GM19239 (cell line): ENCODE measurements at regions not wholly inside any gene's neighbourhood (a gene's known extent, or its start where the extent isn't known, plus 50 kb on each side); places are given as distances from the start of the nearest gene placed in this dataset.
"Not testable (repeated sequence)": the region's sequence is repeated elsewhere in the genome, so short reads cannot be mapped to it uniquely, and the experiment has no call there.

Source experiments
- DNase-seq: peaks from one replicate; pipeline ENCODE4 v3.0.0; 2011; ENCODE audit warnings: low spot score; ENCODE audit not compliant: insufficient read length
- FAIRE-seq: peaks from 2 replicates; lab custom pipeline; 2011; peaks lifted over from hg19 to GRCh38; lab: Jason Lieb, UNC

DNA sequence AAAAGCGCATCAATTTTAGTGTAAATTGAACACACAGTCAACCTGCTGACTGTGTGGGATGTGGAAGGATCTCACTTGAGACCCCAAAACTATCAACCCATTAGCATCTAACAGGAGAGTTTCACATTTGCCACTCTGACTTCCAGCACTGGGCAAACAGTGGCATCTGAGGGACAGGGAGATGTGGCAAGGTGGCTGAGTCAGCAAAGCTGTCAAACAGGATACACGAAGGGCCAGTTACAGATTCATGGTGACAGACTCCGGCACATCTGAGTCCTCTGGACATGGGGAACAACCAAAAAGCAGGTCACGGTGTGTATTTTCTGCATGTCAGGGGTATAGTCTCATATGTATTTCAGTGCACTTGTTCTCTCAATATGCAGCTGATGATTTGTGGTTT is 573.4 kb upstream of the PPP2R3A start:
- FAIRE-seq (no peak), DNase-seq (no peak)

DNA sequence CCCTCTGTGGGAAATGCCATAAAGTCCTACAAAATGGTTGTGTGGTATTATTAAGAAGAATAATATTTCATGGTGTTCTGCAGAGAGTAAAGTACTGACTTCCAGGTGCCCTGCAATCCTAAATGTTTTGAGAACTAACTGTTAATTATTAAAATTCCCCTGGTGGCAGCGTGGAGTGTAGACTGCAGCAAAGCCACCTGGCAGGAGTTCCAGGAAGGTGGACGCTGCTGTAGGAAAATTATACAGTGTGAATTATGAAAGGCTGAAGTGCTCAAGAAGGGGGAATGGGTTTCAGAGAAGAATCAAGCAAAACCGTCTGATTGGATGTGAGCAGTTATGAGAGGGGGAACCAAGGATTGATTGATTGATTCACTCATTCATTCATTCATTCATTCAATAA is 572.4 kb upstream of the PPP2R3A start:
- FAIRE-seq, result no peak

DNA sequence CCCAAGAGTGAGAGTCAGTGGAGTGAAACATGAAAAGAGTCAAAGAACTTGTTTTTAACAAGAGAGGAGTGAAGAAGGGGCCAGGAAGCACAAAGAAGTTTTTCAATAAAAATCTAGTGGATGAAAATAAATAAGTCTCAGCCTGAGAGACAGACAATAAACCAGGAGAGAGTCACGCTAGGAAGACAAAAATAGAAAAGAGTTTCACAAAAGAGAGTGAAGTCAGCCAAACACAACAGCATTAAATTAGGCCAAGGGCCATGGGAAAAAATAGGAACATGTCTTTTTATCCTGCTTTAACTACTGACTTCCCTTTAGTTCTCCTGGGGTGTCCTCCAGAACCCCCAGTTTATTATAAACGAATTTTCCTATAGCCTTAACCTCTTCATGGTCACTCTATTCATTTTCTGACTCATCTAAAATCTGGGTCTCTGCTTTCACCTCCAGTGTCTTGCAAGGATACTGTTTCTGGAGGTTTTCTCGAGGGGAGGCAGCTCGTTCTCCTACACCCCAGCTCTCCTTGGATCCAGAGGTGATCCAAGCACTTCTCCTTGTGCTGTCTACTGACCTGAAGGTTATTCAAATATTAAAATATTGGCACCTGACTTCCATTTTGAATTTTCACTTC is 571.5 kb upstream of the PPP2R3A start:
- FAIRE-seq (no peak), DNase-seq (no peak)

More for the DNA sequence above, 572.4 kb upstream of the PPP2R3A start:
- no peak for DNase-seq

DNA sequence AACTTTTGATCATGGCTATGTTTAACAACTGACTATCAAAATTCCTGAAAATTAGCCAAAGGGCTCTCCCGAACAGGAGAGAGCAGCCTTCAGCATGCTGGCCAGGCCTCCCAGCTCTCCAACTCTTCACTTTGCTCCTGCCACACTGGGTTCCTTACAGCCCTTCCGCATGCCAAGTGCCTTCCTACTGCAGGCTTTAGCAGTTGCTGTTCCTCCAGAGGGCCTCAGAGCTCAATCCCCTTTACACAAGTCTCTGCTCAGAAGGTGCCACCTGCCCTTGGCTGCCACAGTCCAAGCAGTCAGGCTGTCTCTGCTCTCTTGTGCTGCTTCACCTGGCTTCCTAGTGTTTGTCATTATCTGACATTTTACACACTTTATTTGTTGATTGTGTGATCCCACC is 553.1 kb upstream of the PPP2R3A start:
- no peak for FAIRE-seq
- DNase-seq, result no peak

DNA sequence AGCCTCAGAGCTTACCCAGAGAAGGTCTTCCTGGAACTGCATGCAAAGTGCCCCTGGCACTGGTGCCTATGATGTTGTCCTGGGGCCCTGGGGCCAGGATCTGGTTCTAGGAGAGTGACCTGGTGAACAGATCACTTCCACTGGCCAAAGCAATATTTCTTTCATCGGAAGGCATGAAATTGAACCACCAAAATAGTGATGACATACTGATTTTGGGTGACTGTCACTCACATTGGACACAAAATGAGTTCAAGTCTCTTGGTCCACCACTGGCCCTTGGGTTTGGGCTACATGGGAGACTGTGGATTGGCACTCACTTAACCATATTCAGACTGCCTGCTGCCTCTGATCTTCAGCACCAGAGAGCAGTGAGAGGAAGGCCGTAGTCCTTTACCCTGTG is 549.3 kb upstream of the PPP2R3A start:
- FAIRE-seq, result no peak
- DNase-seq, result no peak

DNA sequence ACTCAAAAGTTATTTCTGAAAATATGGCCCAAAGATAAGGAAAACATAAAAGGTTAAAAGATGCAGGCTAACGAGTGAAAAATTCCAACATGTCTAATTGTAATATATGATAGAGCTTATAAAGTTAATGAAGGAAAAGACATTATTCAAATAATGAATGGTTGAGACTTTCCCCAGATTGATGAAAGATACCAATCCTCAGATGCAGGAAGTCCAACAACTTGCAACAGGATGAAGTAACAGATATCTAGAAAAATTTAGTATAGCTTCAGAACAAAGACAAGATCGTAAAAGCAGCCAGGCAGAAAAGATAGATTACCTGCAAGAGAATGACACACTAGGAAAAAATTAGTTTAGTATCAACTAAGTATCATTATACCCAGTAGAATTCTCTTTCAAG is 546.4 kb upstream of the PPP2R3A start:
- no peak for DNase-seq

DNA sequence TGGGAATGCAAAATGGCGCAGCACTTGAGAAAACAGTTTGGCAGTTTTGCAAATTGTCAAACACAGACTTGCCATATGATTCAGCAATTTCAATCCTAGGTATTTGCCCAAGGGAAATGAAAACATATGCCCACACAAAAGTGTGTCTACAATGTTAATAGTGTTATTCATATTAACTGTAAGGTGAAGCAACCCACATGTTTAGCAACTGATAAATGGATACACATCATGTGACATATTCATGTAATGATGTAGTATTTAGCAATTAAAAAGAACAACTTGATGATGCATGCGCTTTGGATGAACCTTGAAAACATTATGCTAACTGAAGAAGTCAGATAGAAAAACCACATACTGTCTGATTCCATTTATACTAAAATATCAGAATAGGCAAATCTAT is 539.0 kb upstream of the PPP2R3A start:
- DNase-seq, result no peak
- no peak for FAIRE-seq

More for the DNA sequence above, 546.4 kb upstream of the PPP2R3A start:
- FAIRE-seq, result peak; percentile 23

DNA sequence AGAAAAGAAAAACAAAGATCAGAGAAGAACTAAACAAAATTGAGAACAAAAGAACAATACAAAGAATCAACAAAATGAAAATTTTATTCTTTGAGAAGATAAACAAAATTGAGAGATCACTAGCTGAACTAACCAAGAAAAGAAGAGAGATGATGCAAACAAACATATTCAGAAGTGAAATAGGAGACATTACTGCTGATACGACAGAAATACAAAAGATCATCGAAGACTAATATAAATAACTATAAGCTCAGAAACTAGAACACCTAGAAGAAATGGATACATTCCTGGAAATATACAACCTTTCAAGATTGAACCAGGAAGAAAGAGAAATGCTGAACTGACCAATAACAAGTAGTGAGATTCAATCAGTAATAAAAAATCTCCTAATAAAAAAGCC is 533.1 kb upstream of the PPP2R3A start:
- FAIRE-seq, result no peak
- no peak for DNase-seq

DNA sequence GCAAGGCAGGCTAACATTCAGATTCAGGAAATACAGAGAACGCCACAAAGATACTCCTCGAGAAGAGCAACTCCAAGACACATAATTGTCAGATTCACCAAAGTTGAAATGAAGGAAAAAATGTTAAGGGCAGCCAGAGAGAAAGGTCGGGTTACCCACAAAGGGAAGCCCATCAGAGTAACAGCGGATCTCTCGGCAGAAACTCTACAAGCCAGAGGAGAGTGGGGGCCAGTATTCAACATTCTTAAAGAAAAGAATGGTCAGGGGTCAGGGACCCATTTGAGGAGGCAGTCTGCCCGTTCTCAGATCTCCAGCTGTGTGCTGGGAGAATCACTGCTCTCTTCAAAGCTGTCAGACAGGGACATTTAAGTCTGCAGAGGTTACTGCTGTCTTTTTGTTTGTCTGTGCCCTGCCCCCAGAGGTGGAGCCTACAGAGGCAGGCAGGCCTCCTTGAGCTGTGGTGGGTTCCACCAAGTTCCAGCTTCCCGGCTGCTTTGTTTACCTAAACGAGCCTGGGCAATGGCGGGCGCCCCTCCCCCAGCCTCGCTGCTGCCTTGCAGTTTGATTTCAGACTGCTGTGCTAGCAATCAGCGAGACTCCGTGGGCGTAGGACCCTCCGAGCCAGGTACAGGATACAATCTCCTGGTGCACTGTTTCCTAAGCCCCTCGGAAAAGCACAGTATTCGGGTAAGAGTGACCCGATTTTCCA is 526.5 kb upstream of the PPP2R3A start:
- not testable (repeated sequence) for DNase-seq, FAIRE-seq

DNA sequence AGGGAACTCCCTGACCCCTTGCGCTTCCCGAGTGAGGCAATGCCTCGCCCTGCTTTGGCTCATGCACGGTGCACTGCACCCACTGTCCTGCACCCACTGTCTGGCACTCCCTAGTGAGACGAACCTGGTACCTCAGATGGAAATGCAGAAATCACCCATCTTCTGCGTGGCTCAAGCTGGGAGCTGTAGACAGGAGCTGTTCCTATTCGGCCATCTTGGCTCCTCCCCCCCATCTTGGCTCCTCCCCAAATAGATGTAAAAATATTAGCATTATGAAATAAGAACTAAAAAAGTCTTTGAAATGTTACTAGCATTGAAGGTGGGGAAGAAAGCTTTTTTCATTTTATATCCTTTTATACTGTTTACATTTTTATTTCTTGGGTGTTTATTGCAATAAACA is 525.9 kb upstream of the PPP2R3A start:
- not testable (repeated sequence) for DNase-seq, FAIRE-seq

DNA sequence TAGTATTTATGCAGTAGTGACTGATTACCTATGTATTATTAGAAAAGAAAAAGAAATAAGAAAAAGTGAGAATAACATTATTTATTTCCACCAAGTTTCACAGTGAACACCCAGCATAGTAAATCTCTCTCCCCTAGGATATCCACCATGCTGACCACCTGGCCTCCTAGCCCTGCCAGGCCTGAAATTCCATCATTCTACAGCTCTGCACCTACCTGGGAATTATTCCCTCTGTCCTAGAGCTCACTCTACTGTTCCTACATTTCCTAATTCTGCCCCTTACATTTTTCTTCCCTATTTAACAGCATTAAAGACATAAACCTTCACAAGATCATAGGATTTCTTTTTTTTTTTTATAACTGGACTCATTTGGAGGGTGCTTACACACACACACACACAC is 525.3 kb upstream of the PPP2R3A start:
- no peak for FAIRE-seq

DNA sequence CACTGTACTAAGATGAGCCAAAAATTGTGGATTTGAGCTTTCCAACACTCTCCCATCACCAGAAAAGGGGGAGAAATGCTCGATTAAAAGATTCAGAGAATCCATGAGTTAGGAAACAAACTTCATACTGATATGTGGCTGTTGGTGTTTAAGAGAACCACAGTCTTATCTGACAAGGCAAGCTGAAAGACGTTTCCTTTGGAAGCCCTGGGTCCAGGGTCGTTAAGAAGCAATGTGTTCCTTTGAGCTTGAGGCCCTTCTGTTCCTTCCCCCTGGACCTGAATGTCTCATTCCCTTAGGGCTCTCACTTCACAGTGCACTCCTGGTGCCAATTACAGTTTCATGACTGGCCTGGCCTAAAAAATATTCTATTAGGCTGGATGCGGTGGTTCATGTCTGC is 524.8 kb upstream of the PPP2R3A start:
- FAIRE-seq (no peak), DNase-seq (no peak)

More for the DNA sequence above, 525.3 kb upstream of the PPP2R3A start:
- no peak for DNase-seq

DNA sequence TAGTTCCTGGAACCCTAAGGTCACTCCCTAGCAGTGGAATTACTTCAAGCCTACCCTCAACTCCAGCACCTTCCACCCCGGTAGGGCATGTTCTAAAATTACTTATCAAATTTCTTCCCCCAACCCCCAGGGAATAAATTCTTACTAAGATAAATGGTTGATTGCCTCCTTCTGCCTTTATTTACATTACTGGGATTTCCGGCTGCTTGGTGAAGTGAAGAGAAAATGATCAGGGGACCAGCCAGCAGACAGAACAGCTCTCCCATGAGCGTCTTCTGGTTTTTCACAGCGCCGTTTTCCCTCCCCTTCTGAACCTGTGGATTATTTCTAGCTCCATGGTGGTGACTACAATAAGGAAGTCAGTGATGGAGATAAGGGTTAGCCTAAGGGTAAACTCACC is 521.5 kb upstream of the PPP2R3A start:
- no peak for FAIRE-seq

DNA sequence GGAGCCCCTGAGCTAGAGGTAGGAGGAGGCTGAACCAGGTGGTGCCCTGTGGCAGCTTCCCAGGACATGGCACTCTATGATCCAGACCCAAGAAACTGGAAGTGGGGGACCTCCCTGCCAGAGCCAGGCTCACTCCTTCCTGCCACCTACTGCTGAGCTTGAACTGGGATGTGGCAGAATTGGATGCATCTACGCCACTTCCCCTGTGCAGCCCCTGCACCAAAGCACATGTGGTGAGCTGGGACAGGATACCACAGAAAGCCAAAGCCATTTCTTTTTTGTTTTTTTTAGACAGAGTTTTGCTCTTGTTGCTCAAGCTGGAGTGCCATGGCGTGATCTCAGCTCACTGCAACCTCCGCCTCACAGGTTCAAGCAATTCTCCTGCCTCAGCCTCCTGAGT is 518.0 kb upstream of the PPP2R3A start:
- no peak for FAIRE-seq
- no peak for DNase-seq

More for the DNA sequence above, 521.5 kb upstream of the PPP2R3A start:
- DNase-seq, result no peak

DNA sequence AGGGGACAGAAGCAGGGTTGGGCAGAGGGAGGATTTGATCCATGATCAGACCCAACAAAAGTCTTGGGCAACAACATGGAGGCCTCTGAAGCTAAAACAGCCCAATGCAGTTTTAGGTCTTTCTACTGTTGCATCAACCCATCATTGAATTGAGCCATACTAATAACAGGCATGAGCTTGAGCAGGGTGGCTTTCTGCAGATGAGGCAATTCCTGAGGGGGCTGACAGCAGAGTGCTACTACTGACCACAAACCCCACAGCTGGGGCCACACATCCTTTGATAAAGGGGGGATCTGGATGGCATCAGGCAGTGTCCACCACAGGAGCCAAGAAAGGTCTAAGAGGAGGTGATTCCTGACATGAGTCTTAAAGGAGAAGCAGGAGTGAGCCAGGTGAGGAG is 517.0 kb upstream of the PPP2R3A start:
- FAIRE-seq, result no peak
- DNase-seq, result no peak

DNA sequence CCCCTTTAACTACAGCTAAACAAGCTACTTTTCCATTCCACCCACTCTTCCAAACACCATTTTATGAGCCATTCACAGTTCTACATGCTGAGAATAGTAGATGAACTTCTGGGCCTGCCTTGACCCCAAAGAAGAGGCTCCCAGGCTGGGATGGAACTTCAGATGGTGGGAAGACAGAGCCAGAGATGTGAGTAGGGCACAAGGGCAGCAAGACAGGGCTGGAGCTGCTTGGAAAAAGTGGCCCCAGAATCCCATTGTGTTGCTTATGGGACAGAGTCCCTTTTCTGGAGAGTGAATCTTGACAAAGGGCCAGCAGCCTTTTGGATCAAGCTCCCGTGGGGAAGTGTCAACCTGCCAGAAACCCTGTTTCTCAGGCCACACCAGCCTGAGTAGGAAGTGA is 516.5 kb upstream of the PPP2R3A start:
- no peak for DNase-seq
- no peak for FAIRE-seq

DNA sequence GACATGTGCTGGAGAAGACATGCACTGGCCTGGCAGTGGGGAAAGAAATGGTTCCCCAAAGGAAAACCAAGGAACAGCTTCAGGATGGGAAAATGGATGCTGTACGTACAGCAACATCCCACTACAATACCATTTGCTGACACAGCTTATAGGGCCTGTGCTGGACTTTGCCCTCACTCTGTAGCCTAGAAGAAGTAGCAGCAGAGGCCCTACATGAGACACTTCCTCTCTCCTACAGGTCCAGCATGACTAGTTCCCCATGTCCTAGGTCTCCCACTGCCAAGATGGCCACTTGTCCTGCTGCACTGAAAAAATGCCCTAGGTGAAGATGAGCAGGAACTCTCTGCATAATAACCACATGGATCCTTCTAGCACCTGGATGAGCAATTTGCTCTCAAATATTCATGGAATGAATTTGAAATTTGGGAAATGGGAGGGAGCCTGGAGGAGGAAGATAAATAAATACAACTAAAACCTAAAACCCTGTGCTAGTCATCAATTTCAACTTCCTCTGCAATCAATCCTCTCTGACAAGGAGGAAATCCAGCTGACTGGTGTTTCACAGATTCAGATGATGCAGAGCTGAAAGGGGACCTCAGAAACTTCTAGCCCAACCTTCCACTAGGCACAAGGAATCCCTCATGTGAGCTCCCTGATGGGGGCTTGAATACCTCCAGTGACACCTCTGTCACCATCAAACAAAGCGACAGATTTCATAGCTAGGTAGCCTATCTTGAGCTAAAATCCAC is 514.3 kb upstream of the PPP2R3A start:
- DNase-seq (no peak), FAIRE-seq (no peak)

DNA sequence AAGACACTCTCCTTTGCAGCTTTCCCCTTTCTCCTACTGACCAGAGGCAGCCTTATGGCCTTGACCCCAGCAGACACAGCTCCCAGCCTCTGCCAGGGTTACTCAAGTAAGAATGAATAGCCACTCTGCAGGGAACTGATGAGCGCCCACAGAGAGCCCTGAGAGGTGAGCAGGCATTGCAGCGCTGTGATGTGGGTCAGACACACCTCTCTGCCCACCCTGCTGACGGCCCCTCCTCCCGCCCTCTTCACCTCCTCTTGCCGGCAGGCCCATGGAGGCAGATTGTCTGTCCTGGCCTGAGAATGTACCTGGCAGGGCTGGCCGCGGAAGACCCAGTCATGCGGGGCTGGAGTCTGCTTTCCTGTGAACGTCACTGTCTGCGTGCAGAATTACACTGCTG is 512.6 kb upstream of the PPP2R3A start:
- FAIRE-seq, result no peak
- DNase-seq, result no peak

DNA sequence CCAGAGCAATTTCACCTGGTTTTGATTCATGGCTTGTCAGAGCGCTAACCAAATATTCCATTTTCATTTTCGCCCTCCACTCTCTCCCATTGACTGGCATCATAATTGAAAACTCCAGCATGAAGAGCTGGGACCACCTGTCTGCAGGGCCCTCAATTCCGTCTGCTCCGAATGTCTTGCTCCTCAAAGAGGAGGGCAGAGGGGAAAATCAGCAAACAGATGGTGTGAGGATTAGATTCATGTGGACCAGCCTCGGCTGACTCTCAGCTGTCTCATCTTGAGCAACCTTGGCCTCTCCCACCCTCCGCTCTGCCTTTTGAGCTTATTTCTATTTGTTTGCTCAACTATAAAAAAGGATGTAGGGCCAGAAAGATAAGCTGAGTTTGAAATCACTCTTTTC is 512.2 kb upstream of the PPP2R3A start:
- no peak for DNase-seq
- no peak for FAIRE-seq

DNA sequence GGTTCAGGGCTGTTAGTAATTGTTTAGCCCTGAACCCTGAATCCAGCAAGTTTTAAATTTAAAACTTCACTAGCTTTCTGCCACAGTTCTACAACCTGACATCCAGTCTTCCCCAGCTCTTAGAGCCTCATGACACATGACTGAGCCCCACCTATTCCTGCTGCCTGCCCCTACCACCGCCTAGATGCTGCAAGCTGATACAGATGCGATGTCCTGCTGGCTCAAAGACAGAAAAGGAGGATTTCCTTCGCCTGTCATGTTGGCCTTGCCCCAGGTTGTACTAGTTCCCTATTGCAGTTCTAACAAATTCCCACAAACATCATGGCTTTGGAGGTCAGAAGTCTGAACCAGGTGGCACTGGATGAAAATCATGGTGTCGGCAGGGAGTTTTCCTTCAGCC is 510.6 kb upstream of the PPP2R3A start:
- DNase-seq (no peak), FAIRE-seq (no peak)

DNA sequence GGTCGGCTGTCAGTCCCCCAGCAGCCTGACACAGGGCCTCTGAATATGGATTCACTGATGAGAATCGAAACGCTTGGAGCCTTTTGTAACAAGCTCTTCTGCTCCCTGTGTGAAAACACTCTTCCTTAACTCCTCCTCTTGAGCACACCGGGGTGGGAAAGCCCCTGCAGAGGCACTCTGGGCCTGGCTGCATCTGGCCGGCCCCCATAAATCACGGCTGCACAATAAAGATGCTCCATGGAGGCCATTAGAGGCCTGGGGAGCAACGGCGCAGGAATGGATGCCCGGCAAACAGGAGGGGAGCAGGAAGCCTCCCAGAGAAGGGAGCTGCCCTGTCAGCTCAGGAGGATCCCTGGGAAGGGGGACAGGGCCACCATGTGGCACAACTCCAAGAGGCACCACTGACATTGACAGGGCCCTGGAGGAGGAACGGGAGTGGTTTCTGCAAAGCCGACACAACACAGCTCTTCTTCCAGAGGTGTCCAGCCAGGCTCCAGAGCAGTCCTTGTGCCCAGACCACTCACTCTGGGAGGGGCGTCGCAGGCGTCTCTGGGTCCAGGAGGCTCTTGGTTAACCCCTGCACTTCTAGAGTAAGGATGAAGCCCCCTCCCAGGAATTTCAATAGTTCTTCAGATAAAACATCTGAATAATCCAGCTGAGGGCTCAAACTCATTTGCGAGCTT is 509.3 kb upstream of the PPP2R3A start:
- FAIRE-seq (no peak), DNase-seq (no peak)
